HepG2 (cell line): ENCODE measurements at regions not wholly inside any gene's neighbourhood (a gene's known extent, or its start where the extent isn't known, plus 50 kb on each side); places are given as distances from the start of the nearest gene placed in this dataset.

Experiments
- ATAC-seq: fragments of 200-7000 bp; cut with Tn5 transposase; 3 replicates; pipeline ENCODE4 v1.9.1; 2020; ENCODE audit warnings: mild to moderate bottlenecking, moderate library complexity
- BruUV-seq: library from RNA; stranded (reverse); fragments of 400-500 nt; replicated peaks from 2 replicates; lab custom pipeline; 2021; lab: Mats Ljungman, UMichigan
- CTCF ChIA-PET: fragments of 300-600 bp; formaldehyde crosslinking; extraction: SDS; loops from one replicate; lab custom pipeline; 2021; ENCODE audit warnings: low total read pairs, inconsistent platforms, low intra/inter-chr PET ratio; lab: Yijun Ruan, JAX
- POLR2A ChIA-PET: fragments of 350-600 bp; sonication (Branson Sonifier 250); formaldehyde crosslinking; loops from one replicate; lab custom pipeline; 2020; ENCODE audit warnings: antibody characterized with exemption, inconsistent platforms; lab: Yijun Ruan, JAX
- DNase-seq: peaks from one replicate; pipeline ENCODE4 v3.0.0-alpha.2; 2015; ENCODE audit warnings: low spot score
- FAIRE-seq: peaks from 3 replicates; lab custom pipeline; 2011; peaks lifted over from hg19 to GRCh38; lab: Jason Lieb, UNC
- H2AFZ ChIP-seq: one replicate; pipeline ENCODE4 v1.6.1; 2011; ENCODE audit warnings: low read length, inconsistent platforms
- H3K27ac ChIP-seq: fragments of 300-600 bp; 3 replicates; pipeline ENCODE4 v1.8.0; 2011; ENCODE audit warnings: mixed run types, mild to moderate bottlenecking, mixed read lengths, low read length, inconsistent platforms; ENCODE audit not compliant: insufficient read depth; ENCODE audit errors: extremely low read length
- H3K27me3 ChIP-seq, 2 experiments: fragments of 200-600 bp in 1 of 2; 2 replicates in 1 of 2; 3 replicates in 1 of 2; pipeline versions ENCODE4 v1.6.0 to v1.8.0; 2011; ENCODE audit warnings: low read length in 2 of 2, mild to moderate bottlenecking in 2 of 2, moderate library complexity in 2 of 2, inconsistent platforms in 1 of 2; ENCODE audit not compliant: insufficient read depth in 2 of 2, control insufficient read depth in 1 of 2
- H3K36me3 ChIP-seq, 2 experiments: fragments of 200-600 bp in 1 of 2; replicated peaks in 1 of 2; 2 replicates in 1 of 2; 3 replicates in 1 of 2; pipeline versions ENCODE4 v1.5.1 to v1.8.0; 2011; ENCODE audit warnings: low read length in 2 of 2, inconsistent platforms in 1 of 2; ENCODE audit not compliant: insufficient read depth in 2 of 2, control insufficient read depth in 1 of 2
- H3K4me1 ChIP-seq: 2 replicates; pipeline ENCODE4 v1.5.1; 2012; ENCODE audit warnings: low read length, inconsistent platforms; ENCODE audit not compliant: insufficient read depth
- H3K4me2 ChIP-seq: 2 replicates; pipeline ENCODE4 v1.6.0; 2011; ENCODE audit warnings: low read depth, low read length, inconsistent platforms
- H3K4me3 ChIP-seq, 3 experiments: fragments of 200-600 bp in 1 of 3; sonication (generic), shearing (Covaris generic) in 1 of 3; replicated peaks in 1 of 3; 2 replicates each; pipeline ENCODE4 v1.5.1; 2011 to 2016; ENCODE audit warnings: low read length in 3 of 3, inconsistent platforms in 2 of 3, low read depth in 2 of 3, mild to moderate bottlenecking in 2 of 3, control low read depth in 1 of 3, mixed read lengths in 1 of 3; ENCODE audit not compliant: insufficient read depth in 1 of 3
- H3K79me2 ChIP-seq: one replicate; pipeline ENCODE4 v1.6.1; 2011; ENCODE audit warnings: low read length, inconsistent platforms; ENCODE audit not compliant: insufficient read depth
- H3K9ac ChIP-seq: 2 replicates; pipeline ENCODE4 v1.6.0; 2011; ENCODE audit warnings: mild to moderate bottlenecking, low read depth, low read length, inconsistent platforms; ENCODE audit not compliant: insufficient read depth
- H3K9me3 ChIP-seq: 2 replicates; pipeline ENCODE4 v1.5.1; 2012; ENCODE audit warnings: mild to moderate bottlenecking, low read length
- H4K20me1 ChIP-seq: 2 replicates; pipeline ENCODE4 v1.6.0; 2011; ENCODE audit warnings: inconsistent platforms, mild to moderate bottlenecking, low read length, moderate library complexity; ENCODE audit not compliant: insufficient read depth
- FOXJ3 ChIP-seq: sonication (generic); formaldehyde crosslinking; IDR thresholded peaks from 2 replicates; pipeline ENCODE4 v1.4.0; 2020; ENCODE audit warnings: missing genetic modification reagents, mild to moderate bottlenecking, borderline replicate concordance
- KLF11 ChIP-seq: IDR thresholded peaks from 2 replicates; pipeline ENCODE4 v1.6.1; 2016; ENCODE audit warnings: missing compliant biosample characterization
- NFYC ChIP-seq: IDR thresholded peaks from 2 replicates; pipeline ENCODE4 v1.6.1; 2016; ENCODE audit warnings: missing genetic modification reagents, missing compliant biosample characterization
- PATZ1 ChIP-seq: sonication (generic); formaldehyde crosslinking; IDR thresholded peaks from 2 replicates; pipeline ENCODE4 v1.4.0; 2020; ENCODE audit warnings: missing genetic modification reagents
- PITX1 ChIP-seq: sonication (generic); formaldehyde crosslinking; IDR thresholded peaks from 2 replicates; pipeline ENCODE4 v1.5.1; 2020; ENCODE audit warnings: mild to moderate bottlenecking, missing genetic modification reagents
- PLRG1 ChIP-seq: fragments of 450-650 bp; conservative IDR thresholded peaks from 2 replicates; pipeline ENCODE4 v1.6.1; 2016
- REPIN1 ChIP-seq: sonication (generic); formaldehyde crosslinking; IDR thresholded peaks from 2 replicates; pipeline ENCODE4 v1.8.0; 2022; ENCODE audit warnings: missing genetic modification reagents, low read depth, mild to moderate bottlenecking, borderline replicate concordance
- RFX5 ChIP-seq: IDR thresholded peaks from 2 replicates; pipeline ENCODE4 v1.6.1; 2011; ENCODE audit warnings: low read depth, low read length, improper control_type of control experiment
- SMAD3 ChIP-seq: sonication (generic); formaldehyde crosslinking; IDR thresholded peaks from 2 replicates; pipeline ENCODE4 v1.4.0; 2020; ENCODE audit warnings: missing genetic modification reagents
- ZBTB20 ChIP-seq: sonication (generic); formaldehyde crosslinking; IDR thresholded peaks from 2 replicates; pipeline ENCODE4 v1.8.1; 2023; ENCODE audit warnings: missing genetic modification reagents, low read depth, mild to moderate bottlenecking, borderline replicate concordance
- ZEB1 ChIP-seq: IDR thresholded peaks from 2 replicates; pipeline ENCODE4 v1.6.1; 2012; ENCODE audit warnings: mild to moderate bottlenecking, low read depth, inconsistent platforms; ENCODE audit not compliant: insufficient replicate concordance
- ZNF24 ChIP-seq: fragments of 450-650 bp; IDR thresholded peaks from 2 replicates; pipeline ENCODE4 v1.6.1; 2017; ENCODE audit warnings: antibody characterized with exemption, mild to moderate bottlenecking
- ZNF44 ChIP-seq: sonication (generic); formaldehyde crosslinking; IDR thresholded peaks from 2 replicates; pipeline ENCODE4 v1.5.1; 2020; ENCODE audit warnings: mild to moderate bottlenecking, missing genetic modification reagents
- ZNF552 ChIP-seq: sonication (generic); formaldehyde crosslinking; IDR thresholded peaks from 2 replicates; pipeline ENCODE4 v1.9.0; 2022; ENCODE audit warnings: missing genetic modification reagents, mild to moderate bottlenecking, borderline replicate concordance
- ZNF598 ChIP-seq: sonication (generic); formaldehyde crosslinking; IDR thresholded peaks from 2 replicates; pipeline ENCODE4 v1.5.1; 2020; ENCODE audit warnings: mild to moderate bottlenecking, missing genetic modification reagents, borderline replicate concordance
- ZNF75D ChIP-seq: sonication (generic); formaldehyde crosslinking; IDR thresholded peaks from 2 replicates; pipeline ENCODE4 v1.8.1; 2023; ENCODE audit warnings: missing genetic modification reagents, mild to moderate bottlenecking, borderline replicate concordance
- WGBS: methylation state at CpG from one replicate; pipeline ENCODE4 v1.1.6; 2017; ENCODE audit warnings: low lambda C conversion rate; 5-methylcytosine and 5-hydroxymethylcytosine counted together
- in situ Hi-C: cut with HindIII; loops from 2 replicates; pipeline ENCODE4 v1.10.0; 2017; ENCODE audit warnings: low pct_unique_long_range_greater_than_20kb; ENCODE audit not compliant: extremely low pct_ligation_motif_present
- intact Hi-C: fragments of 100-400 bp; cut with micrococcal nuclease; formaldehyde crosslinking; loops from one replicate; pipeline ENCODE4 v1.10.0; 2022; ENCODE audit not compliant: unreplicated experiment
- TF ChIP-seq, protein P1 (sequence below): sonication (generic); formaldehyde crosslinking; IDR thresholded peaks from 2 replicates; pipeline ENCODE4 v1.4.0; 2020; ENCODE audit warnings: missing genetic modification reagents, borderline replicate concordance

DNA sequence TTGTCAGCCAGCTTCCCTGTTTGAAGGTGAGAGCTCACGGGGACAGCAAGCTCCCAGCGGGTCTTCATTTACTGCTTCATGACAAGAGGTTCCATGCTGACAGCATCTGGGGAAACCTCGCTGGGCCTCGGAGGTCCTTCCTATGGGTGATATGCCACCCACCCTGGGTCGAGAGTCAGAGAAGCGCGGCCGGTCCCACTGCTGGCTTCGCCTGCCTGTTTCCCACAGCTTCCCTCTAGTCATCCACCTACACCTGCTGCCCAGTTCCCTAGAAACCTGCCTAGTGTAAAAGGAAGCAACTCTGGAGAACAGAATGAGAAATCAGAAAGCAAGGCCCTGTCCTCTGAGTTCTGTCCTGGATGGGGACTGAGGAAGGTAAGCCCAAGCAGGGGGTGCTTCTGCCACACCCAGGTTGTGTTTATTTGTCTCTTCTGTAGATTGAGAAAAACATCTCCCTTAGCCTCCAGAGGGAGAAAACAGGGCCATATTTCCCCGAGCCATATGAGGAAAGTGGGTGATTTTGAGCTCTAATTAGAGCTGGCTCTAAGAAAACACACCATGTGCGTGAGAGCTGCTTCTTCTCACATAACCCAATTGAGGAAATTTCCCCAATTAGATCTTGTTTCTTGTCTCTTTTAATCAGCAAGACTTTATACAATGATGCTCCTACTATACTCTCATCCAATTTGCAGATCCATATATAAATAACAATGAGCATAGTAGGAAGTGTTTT, 504.3 kb downstream of the IRS2 start (continued):
- TF ChIP-seq, protein P1, sequence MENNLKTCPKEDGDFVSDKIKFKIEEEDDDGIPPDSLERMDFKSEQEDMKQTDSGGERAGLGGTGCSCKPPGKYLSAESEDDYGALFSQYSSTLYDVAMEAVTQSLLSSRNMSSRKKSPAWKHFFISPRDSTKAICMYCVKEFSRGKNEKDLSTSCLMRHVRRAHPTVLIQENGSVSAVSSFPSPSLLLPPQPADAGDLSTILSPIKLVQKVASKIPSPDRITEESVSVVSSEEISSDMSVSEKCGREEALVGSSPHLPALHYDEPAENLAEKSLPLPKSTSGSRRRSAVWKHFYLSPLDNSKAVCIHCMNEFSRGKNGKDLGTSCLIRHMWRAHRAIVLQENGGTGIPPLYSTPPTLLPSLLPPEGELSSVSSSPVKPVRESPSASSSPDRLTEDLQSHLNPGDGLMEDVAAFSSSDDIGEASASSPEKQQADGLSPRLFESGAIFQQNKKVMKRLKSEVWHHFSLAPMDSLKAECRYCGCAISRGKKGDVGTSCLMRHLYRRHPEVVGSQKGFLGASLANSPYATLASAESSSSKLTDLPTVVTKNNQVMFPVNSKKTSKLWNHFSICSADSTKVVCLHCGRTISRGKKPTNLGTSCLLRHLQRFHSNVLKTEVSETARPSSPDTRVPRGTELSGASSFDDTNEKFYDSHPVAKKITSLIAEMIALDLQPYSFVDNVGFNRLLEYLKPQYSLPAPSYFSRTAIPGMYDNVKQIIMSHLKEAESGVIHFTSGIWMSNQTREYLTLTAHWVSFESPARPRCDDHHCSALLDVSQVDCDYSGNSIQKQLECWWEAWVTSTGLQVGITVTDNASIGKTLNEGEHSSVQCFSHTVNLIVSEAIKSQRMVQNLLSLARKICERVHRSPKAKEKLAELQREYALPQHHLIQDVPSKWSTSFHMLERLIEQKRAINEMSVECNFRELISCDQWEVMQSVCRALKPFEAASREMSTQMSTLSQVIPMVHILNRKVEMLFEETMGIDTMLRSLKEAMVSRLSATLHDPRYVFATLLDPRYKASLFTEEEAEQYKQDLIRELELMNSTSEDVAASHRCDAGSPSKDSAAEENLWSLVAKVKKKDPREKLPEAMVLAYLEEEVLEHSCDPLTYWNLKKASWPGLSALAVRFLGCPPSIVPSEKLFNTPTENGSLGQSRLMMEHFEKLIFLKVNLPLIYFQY (CRISPR knock-in tag): no peak
- TF ChIP-seq KLF11 (CRISPR knock-in tag) (no peak), SMAD3 (no peak), ZNF75D (CRISPR knock-in tag) (no peak), PLRG1 (no peak)

DNA sequence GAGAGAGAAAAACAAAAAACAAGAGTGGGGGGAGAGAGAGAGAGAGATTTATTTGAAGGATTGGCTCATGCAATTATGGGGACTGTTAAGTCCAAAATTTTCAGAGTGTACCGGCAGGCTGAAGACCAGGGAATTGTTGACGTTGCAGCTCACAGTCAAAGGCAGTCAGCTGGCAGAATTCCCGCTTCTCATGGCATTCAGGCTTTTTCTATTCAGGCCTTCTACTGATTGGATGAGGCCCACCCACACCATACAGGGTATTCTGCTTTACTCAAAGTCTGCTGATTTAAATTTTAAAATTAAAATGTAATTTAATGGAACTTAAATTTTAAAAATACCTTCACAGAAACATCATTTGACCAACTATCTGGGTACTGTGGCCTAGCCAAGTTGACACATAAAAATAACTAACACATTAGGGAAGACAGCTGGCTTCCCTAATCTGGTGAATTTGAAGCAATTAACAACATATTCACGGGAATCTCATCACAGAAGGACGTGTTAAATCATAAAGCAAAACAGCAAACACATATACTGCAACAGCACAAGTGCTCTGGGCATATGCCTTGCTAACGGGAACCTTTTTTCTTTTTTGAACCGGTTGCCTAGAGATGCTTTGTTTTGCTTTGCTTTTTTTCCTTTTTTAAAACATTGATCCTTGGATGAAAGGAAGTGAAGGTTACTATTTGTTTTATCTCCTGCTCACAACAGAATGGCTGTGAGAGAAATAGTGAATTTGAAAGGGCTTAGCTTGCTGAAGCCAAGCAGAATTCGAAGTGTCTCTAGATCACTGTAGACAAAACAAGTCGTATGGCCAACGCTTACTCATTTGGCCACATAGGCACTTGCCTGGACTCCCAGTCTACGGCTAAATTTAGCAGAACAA, 505.1 kb downstream of the IRS2 start:
- no peak for FAIRE-seq
- TF ChIP-seq ZNF552 (CRISPR knock-in tag) (no peak), PITX1 (CRISPR knock-in tag) (no peak), FOXJ3 (no peak), ZBTB20 (CRISPR knock-in tag) (no peak), ZEB1 (no peak), ZNF24 (no peak), ZNF598 (no peak), ZNF44 (CRISPR knock-in tag) (no peak), RFX5 (no peak), PATZ1 (no peak), NFYC (CRISPR knock-in tag) (no peak), REPIN1 (CRISPR knock-in tag) (no peak)

More for the DNA sequence above, 505.1 kb downstream of the IRS2 start:
- Histone ChIP-seq H3K27me3 (no peaks in the 10 kb centered on the region), H3K4me2 (no peak overlapping the region), H3K27ac (no peak overlapping the region), H3K4me1 (no peaks in the 10 kb centered on the region), H3K9me3 (peaks cover 12% of the 10 kb centered on the region), H3K36me3 (no peaks in the 10 kb centered on the region), H4K20me1 (no peaks in the 10 kb centered on the region), H2AFZ (no peak overlapping the region), H3K4me3 (no peak overlapping the region), H3K9ac (no peak overlapping the region), H3K79me2 (no peaks in the 10 kb centered on the region)
- no peak for ATAC-seq
- BruUV-seq: no TSS peak
- in situ Hi-C loops (no loop called here), intact Hi-C loops (no loop called here)
- ChIA-PET CTCF (no interaction called here), POLR2A (no interaction called here)
- no peak for DNase-seq
- WGBS: 24% methylated on average over 11 of the region's 11 CpGs
